Right ventricle myocardium inferior (tissue), 1 donor: ENCODE measurements at regions not wholly inside any gene's neighbourhood (a gene's known extent, or its start where the extent isn't known, plus 50 kb on each side); places are given as distances from the start of the nearest gene placed in this dataset.
"Not testable (repeated sequence)": the region's sequence is repeated elsewhere in the genome, so short reads cannot be mapped to it uniquely, and the experiment has no call there.

Source experiments
- ATAC-seq: fragments of 200-7000 bp; cut with Tn5 transposase; one replicate; pipeline ENCODE4 v1.9.1; 2020; ENCODE audit warnings: mild to moderate bottlenecking, moderate library complexity
- DNase-seq: peaks from one replicate; pipeline ENCODE4 v3.0.0; 2021; ENCODE audit errors: missing footprints
- intact Hi-C: fragments of 100-400 bp; cut with DNase I; formaldehyde crosslinking; loops from one replicate; pipeline ENCODE4 v1.11.0; 2022
- donor health status: DM: no; HTN: yes; CAD: no; lungs with severe emphysema.

DNA sequence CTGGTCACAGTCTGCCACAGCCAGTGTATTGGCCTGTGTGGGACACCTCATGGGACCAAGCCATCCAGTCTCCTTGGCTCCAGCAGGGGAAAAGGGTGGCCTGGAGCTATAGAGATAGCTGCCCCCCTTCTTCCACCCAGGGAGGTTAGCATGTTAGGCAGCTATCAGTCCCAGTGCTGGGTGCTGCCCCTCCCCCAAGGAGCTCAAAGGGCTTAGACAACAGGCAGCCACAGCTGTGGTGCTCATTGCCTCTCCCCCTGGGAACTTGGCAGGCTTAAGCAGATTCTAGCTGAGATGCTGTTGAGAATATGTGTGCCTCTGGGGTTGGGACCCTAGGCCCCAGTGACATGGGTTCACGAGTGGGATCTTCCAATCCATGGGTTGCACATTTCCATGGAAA is 226.0 kb upstream of the PTGER4 start:
- ATAC-seq: no peak
- intact Hi-C loops: no loop called here

DNA sequence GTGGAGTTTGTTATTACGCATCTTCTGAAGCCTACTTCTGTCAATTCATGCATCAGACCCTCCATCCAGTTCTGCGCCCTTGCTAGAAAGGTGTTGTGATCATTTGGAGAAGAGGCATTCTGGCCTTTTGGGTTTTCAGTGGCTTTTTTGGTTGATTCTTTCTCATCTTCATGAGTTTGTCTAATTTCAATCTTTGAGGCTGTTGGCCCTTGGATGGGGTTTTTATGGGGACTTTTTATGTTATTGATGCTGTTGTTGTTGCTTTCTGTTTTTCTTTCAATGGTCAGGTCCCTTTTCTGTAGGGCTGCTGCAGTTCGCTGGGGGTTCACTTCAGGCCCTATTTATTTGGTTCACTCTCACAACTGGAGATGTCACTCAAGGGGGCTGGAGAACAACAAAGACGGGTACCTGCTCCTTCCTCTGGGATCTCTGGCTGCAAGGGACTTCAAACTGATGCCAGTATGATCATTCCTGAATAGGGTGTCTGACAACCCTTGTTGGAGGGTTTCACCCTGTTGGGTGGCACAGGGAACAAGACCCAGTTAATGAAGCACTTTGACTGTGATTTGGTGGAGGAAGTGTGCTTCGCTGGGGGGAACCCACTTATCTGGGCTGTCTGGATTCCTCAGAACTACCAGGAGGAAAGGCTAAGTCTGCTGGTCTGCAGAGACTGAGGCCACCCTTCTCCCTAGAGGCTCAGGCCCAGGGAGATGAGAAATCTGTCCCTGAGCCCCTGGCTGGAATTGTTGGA is 226.7 kb upstream of the PTGER4 start:
- intact Hi-C loops: no loop called here
- no peak for ATAC-seq
- no peak for DNase-seq

More for the DNA sequence above, 226.0 kb upstream of the PTGER4 start:
- no peak for DNase-seq

DNA sequence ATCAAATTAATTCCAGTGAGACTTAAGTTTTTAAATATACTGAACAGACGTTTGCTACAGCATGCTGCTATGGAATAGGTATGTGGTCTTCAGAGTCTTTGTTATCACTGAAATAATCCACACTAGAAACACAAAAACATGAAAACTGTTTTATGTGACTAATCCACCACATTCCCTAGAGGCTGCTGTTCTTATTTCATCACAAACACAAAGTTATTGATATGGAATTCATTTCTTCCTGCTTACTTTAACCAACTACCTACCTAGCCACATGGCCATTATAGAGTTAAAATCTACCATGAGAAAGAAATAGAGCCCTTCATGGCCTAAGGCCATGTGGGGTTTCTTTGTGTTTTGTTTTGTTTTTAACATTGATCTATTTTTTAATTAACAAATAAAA is 232.3 kb upstream of the PTGER4 start:
- DNase-seq (no peak), ATAC-seq (no peak)
- intact Hi-C loops: no loop called here

DNA sequence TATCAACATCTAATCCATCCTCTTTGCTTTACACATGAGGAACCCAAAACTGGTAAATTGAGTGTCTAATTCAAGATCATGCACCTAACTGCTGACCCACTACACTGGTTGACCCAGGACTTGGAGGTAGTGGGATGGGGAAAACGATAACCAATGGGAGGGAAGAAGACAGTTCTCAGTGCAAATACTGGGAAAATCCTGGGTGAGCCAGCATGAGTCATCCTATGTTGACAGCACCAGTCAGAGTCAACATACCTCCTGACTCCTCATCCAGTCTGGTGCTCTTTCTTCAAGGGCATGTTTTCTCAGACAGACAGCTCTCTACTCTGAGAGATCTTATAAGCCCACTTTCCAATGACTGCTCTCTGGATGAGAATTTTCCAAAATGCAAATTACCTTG is 232.8 kb upstream of the PTGER4 start:
- ATAC-seq: no peak
- intact Hi-C loops: no loop called here
- no peak for DNase-seq

DNA sequence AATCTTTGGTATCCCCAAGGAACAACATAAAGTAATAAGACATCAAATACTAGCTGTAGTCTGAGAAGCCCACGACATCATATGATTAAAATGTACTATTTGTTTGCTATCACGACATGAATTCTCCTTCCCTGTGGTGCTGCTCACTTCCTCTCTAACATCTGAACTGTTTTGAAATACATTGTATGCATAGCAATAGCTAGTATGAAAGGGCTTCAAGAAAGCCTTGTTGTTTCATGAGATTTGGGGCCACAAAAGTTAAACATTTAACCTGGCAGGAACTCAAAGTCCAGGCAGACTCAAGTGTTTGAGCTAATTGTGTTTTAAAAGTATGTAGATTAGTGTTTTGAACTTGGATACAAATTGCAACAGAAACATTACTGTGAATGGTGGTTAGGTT is 237.4 kb upstream of the PTGER4 start:
- ATAC-seq (no peak), DNase-seq (no peak)
- intact Hi-C loops: no loop called here

DNA sequence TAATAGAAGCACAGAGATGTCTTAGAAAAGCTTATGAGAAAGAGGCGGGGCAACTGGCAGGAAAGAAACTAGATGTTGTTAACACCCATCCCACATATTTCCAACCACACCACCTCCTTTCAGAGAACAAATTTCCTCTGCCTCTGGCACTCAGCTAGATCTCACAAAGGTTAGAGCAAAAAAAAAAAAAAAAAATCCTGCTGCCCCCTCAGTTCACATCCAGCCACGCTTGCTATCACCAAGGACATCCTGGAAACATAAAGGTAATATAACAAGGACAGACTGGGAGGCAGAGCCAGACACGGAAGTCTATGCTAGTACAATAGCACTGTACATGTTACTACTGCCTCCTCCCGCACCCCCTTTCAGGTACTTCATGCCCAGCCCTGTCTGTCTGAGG is 238.0 kb upstream of the PTGER4 start:
- intact Hi-C loops: no loop called here
- DNase-seq: peak; percentile 42
- ATAC-seq: no peak

DNA sequence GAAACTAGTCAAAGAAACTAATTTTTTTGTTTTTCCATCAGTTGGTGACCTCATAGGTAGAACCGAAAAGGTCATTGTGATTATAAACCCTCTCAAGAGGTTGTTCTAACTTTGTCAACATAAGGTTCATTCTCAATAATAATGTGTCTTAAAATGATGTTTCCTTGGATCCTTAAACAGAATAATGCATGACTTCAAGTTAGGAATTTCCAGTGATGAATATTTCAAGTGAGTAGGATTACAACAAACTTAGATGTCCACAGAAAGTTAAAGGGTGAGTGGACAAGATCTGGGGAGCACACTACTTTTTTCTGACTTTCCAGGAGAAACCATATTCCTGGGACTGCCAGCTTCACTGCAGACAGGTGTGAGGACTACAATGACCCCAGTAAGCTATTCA is 239.0 kb upstream of the PTGER4 start:
- ATAC-seq (no peak), DNase-seq (no peak)
- intact Hi-C loops: no loop called here

DNA sequence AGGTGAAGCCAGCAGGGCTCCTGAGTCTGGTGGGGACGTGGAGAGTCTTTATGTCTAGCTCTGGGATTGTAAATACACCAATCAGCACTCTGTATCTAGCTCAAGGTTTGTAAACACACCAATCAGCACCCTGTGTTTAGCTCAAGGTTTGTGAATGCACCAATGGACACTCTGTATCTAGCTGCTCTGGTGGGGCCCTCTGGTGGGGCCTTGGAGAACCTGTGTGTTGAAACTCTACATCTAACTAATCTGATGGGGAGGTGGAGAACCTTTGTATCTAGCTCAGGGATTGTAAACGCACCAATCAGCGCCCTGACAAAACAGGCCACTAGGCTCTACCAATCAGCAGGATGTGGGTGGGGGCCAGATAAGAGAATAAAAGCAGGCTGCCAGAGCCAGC is 240.6 kb upstream of the PTGER4 start:
- DNase-seq, ATAC-seq, intact Hi-C loops: not testable (repeated sequence)

DNA sequence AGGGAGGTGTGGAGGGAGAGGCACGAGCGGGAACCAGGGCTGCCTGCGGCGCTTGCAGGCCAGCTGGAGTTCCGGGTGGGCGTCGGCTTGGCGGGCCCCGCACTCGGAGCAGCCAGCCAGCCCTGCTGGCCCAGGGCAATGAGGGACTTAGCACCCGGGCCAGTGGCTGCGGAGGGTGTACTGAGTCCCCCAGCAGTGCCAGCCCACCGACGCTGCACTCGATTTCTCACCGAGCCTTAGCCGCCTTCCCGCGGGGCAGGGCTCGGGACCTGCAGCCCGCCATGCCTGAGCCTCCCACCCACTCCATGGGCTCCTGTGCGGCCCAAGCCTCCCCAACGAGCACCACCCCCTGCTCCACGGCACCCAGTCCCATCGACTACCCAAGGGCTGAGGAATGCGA is 241.1 kb upstream of the PTGER4 start:
- peak; percentile 37 for DNase-seq
- ATAC-seq, intact Hi-C loops: not testable (repeated sequence)

DNA sequence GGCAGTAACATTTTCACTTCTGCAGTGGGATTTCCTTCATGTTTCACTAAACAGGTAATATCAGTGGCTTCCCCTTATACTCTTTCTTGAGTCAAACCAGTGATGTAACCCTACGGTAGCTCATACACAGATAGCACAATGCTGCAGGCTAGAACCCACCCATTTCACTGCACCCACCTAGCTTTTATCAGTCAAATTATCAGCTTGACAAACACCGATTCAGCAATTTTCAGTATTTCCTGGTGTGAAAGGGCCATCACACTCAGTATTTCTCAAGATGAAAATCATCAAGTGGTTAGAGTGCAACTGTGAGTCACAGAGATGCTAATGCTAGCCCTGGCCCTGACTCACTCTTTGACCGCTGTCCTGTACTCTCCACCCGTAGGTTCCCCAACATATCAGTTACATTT is 242.3 kb upstream of the PTGER4 start:
- DNase-seq: no peak
- ATAC-seq: no peak
- intact Hi-C loops: no loop called here

DNA sequence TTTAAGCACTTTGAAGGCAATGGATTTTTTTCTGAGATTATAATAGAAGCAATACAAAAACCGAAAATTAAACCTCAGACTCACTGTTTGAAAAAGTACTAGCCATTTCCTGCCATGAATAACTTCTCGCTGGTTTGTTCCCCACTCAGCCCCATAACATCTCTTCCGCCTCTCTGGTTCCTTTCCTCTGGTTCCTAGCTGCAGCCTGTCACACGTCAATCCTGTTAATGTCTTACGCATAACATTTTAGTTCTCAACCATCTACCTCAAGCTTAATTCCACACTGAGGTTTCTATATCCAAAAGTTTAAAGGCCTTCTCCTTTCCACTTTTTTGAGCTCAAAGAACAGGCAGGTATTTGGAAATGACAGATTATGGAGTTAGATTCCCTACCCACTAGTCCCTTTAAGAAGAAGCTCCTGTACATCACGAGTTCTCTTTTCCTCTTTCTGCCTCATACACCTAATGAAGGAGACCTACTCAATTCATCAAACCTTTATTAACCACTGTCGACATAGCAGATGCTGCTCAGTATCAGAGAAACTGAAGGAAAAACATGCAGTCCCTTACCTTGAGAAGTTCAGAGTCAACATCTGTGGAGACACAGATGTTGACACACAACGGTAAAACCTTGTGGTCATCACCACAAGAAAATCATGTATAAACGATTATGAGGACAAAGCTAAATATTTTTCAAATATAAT is 243.0 kb upstream of the PTGER4 start:
- DNase-seq: no peak
- intact Hi-C loops: no loop called here
- no peak for ATAC-seq

DNA sequence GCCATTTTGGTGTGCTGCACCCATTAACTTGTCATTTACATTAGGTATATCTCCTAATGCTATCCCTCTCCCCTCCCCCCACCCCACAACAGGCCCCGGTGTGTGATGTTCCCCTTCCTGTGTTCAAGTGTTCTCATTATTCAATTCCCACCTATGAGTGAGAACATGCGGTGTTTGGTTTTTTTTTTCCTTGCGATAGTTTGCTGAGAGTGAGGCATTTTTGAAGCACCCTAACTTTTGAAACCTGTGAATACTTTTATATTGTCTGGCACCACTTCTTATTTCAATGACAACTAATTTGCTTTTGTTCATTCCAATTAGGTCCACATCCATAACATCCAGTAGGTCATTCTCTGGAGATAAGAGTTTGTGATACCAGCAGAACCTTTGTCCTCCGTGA is 244.0 kb upstream of the PTGER4 start:
- ATAC-seq, intact Hi-C loops, DNase-seq: not testable (repeated sequence)

DNA sequence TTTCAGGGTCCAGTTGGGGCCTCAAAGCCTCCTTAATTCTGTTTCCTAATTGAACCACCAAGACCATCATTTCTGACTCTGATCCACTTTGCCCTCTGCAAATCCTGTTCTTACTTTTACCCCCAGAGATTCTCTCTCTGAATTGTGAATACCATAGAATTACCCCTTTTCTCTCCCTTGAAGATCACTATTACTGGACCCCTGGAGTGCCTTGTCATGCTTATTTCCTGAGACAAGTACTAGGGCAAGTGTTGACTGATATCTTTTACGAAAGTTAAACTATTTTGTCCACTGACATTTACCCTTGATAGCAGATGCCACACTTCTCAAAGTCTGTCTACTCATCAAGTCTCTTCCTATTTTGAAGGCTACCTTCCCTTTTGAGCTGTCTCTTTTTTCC is 246.9 kb upstream of the PTGER4 start:
- no peak for ATAC-seq
- DNase-seq: no peak
- intact Hi-C loops: no loop called here

DNA sequence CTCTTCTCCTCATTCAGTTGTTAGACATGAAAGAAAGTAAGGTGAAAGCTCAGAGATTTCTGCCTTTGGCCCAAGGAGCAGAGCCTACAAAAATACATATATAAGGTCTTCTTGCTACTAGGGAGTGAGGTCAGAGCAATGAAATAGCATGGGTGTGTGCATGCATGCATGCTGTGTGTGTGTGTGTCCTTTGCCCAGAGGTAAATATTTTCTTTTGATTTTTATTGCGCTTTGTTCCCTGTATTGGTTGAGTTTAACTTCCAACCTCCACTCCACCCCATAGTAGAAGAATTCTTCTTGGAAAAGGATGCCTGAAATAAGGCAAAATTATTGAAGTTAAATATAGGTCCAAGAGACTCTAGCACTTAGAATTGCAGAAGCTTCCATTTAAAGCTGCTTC is 248.0 kb upstream of the PTGER4 start:
- ATAC-seq (no peak), DNase-seq (no peak)
- intact Hi-C loops: no loop called here

DNA sequence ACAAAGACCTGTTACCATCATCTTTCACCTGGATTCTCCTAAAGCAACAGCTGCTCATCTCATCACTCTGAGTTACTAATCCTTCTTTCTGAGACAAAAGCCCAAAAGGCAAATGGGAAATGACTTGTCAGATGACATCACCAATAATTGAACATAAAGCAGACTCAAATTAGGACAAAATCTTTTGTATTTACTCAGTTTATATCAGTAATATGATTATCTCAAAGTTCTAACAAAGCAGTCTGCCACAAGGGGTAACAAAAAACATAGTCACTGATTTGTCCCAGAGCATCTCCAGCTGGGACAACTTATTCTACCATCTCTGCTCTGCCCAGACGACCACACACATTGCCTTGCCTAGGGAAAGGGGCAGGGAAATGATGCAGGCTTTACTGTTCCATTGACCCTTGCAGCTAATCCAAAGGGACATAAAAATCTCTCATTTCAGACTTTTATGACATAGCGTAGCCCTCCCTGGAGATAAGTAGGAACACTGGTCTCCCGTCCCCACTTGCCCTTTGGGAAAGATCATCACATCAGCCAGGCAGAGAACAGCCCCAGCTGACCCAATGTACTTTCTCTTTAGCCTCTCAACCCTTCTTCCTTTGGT is 249.5 kb upstream of the PTGER4 start:
- ATAC-seq (no peak), DNase-seq (no peak)
- intact Hi-C loops: no loop called here

DNA sequence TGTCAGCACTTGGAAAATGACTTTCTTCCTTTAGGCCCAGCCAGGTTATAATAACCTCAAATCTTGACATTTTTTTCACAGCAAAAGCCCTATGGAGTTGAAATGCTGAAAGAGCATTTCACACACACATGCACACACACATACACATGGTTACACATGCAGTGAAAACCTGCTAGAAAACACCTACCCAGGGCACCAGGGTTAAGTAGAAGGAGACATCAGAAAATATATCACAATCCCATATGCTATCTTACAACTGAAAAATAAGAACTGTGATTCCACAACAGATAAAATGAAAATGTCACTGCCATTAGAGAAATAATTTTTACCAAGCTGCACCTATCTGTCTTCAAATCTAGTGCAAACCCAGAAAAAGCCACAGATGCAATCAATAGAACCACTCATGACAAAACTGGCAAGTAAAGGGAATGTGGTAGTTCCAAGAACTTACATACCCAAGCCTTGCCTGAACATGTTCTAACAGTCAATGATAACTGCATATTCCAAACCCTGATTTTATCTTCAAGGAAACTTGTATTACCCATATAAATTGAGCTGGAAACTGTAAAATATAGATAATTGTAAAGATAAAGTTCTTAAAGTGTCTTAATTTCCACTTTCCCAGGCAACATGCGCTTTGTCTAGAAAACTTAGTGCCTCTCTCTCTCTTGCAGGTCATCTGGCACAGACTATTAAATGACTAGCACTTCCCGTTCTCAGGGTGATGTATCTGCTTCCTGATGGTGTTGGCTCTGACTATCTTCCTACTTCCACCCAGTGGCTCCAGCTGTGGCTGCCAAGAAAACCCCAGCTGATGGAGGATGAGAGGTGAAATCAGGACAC is 250.2 kb upstream of the PTGER4 start:
- peak; percentile 70 for ATAC-seq
- peak; percentile 53 for DNase-seq
- intact Hi-C loops: no loop called here

DNA sequence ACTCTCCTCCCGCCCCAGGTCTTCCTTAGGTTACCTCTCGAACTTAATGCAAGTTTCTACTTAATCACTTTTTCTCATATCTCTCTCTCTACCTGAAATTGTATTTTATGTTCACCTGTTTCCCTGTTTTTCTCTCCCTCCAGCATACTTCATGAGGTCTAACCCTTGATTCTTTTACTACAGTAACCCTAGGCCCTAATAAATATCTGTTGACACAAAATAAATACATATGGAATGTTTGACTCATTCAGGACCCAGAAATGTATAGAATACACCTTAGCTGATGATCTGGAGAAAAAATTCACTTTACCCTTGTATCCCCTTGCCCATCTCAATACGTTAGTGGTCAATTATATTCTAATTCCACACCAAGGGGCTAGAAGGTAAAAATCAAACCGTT is 250.9 kb upstream of the PTGER4 start:
- ATAC-seq (no peak), DNase-seq (no peak)
- intact Hi-C loops: no loop called here

DNA sequence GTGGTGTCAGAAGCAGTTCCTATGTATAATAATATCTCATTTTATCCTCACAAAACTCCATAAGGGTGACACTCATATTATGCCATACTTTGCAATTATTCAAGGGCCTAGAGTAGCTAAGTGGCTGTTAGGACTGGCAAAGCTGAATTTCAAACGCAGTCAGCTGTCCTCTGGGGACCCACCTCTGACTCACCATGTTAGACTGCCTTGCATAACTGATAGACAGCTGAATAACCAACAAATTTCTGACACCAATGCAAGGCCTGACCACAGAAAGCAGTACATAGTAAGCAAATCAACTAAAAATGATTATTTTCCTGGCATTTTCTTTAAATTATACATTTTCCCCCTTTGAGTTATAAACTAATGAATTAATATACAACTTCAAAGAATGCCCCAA is 251.6 kb upstream of the PTGER4 start:
- peak; percentile 72 for ATAC-seq
- no peak for DNase-seq
- intact Hi-C loops: no loop called here

DNA sequence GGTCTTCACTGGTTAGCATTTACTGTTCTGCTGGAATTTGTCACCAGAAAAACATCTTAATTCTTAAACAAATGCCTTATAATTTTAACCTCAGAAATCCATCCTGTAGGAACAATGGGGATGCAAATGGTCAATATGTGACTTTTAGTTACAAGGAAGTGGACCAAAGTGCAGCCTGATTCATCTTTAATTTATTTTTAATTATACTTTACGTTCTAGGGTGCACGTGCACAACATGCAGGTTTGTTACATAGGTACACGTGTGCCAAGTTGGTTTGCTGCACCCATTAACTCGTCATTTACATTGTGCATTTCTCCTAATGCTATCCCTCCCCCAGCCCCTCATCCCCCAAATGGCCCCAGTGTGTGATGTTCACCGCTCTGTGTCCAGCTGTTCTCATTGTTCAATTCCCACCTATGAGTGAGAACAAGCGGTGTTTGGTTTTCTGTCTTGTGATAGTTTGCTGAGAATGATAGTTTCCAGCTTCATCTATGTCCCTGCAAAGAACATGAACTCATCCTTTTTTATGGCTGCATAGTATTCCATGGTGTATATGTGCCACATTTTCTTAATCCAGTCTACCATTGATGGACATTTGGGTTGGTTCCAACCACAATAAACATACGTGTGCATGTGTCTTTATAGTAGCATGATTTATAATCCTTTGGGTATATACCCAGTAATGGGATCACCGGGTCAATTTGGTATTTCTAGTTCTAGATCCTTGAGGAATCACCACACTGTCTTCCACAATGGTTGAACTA is 262.5 kb upstream of the PTGER4 start:
- intact Hi-C loops, DNase-seq, ATAC-seq: not testable (repeated sequence)
